GM23338 (cell line): ENCODE measurements at regions not wholly inside any gene's neighbourhood (a gene's known extent, or its start where the extent isn't known, plus 50 kb on each side); places are given as distances from the start of the nearest gene placed in this dataset.
"Not testable (repeated sequence)": the region's sequence is repeated elsewhere in the genome, so short reads cannot be mapped to it uniquely, and the experiment has no call there.

Source experiments
- CTCF ChIP-seq, 2 experiments: fragments of 200-600 bp in 1 of 2; sonication (generic) in 1 of 2; conservative IDR thresholded peaks; 2 replicates each; pipeline versions ENCODE4 v1.5.1 to v1.6.1; 2016 to 2017; ENCODE audit warnings: antibody characterized with exemption in 2 of 2, low read depth in 2 of 2, mild to moderate bottlenecking in 2 of 2, moderate library complexity in 1 of 2
- EZH2 ChIP-seq: fragments of 200-600 bp; sonication (generic); IDR thresholded peaks from one replicate; pipeline ENCODE4 v1.8.0; 2017; ENCODE audit warnings: antibody characterized with exemption, mild to moderate bottlenecking, low read depth; ENCODE audit not compliant: unreplicated experiment
- EZH2phosphoT487 ChIP-seq: fragments of 200-600 bp; sonication (generic); IDR thresholded peaks from one replicate; pipeline ENCODE4 v1.8.1; 2018; ENCODE audit warnings: antibody characterized with exemption; ENCODE audit not compliant: unreplicated experiment
- REST ChIP-seq: IDR thresholded peaks from one replicate; pipeline ENCODE4 v1.6.1; 2018; ENCODE audit warnings: antibody characterized with exemption; ENCODE audit not compliant: unreplicated experiment

GRCh38 chr15:89001708-89002275, 86.5 kb upstream of the ABHD2 start:
- TF ChIP-seq CTCF (conservative IDR thresholded peaks at IDR 0.05; ENCODE audit: low read depth in 2 of 2); REST; EZH2; EZH2phosphoT487: not testable (repeated sequence)
